ENCODE measurements at regions not wholly inside any gene's neighbourhood (a gene's known extent, or its start where the extent isn't known, plus 50 kb on each side); places are given as distances from the start of the nearest gene placed in this dataset.
"Not testable (repeated sequence)": the region's sequence is repeated elsewhere in the genome, so short reads cannot be mapped to it uniquely, and the experiment has no call there.

- POLR2A ChIA-PET, result no interaction called here
- TF ChIP-seq CTCF (IDR thresholded peaks at IDR 0.05; ENCODE audit: control extremely low read depth, extremely low read depth, low read depth, missing control alignments), result no peak
Measured at GRCh38 chr3:5505163-5505562, 317.7 kb downstream of the EDEM1 start.

GRCh38 chr3:5505997-5506396 lies 318.5 kb downstream of the EDEM1 start:
- ChIA-PET CTCF (interaction anchor here (1.1 kb wide), 1 partner anchor 12 kb away, joined by 3 read pairs; no protein-coding TSS in a partner anchor), POLR2A (no interaction called here)
- DNase-seq (ENCODE audit: extremely low spot score), result no peak
- TF ChIP-seq CTCF (IDR thresholded peaks at IDR 0.05; ENCODE audit: control extremely low read depth, extremely low read depth, low read depth, missing control alignments), result no peak

More at GRCh38 chr3:5505163-5505562, 317.7 kb downstream of the EDEM1 start:
- CTCF ChIA-PET, result no interaction called here
- no peak for DNase-seq (ENCODE audit: extremely low spot score)

- POLR2A ChIA-PET; DNase-seq (ENCODE audit: extremely low spot score); CTCF ChIA-PET: not testable (repeated sequence)
Measured at GRCh38 chr3:5508860-5509259, 321.4 kb downstream of the EDEM1 start.

GRCh38 chr3:5510300-5510699 lies 322.8 kb downstream of the EDEM1 start:
- POLR2A ChIA-PET, result no interaction called here
- no peak for TF ChIP-seq CTCF (IDR thresholded peaks at IDR 0.05; ENCODE audit: control extremely low read depth, extremely low read depth, low read depth, missing control alignments)
- no peak for DNase-seq (ENCODE audit: extremely low spot score)
- CTCF ChIA-PET, result no interaction called here

- no peak for TF ChIP-seq CTCF (IDR thresholded peaks at IDR 0.05; ENCODE audit: control extremely low read depth, extremely low read depth, low read depth, missing control alignments)
- POLR2A ChIA-PET, result no interaction called here
- CTCF ChIA-PET, result no interaction called here
- no peak for DNase-seq (ENCODE audit: extremely low spot score)
Measured at GRCh38 chr3:5517921-5518320, 330.4 kb downstream of the EDEM1 start.

GRCh38 chr3:5520237-5520636 lies 332.7 kb downstream of the EDEM1 start:
- CTCF ChIA-PET, result no interaction called here
- no peak for DNase-seq (ENCODE audit: extremely low spot score)
- POLR2A ChIA-PET, result no interaction called here
- no peak for TF ChIP-seq CTCF (IDR thresholded peaks at IDR 0.05; ENCODE audit: control extremely low read depth, extremely low read depth, low read depth, missing control alignments)

GRCh38 chr3:5523125-5523524 lies 335.6 kb downstream of the EDEM1 start:
- DNase-seq (ENCODE audit: extremely low spot score), result no peak
- no peak for TF ChIP-seq CTCF (IDR thresholded peaks at IDR 0.05; ENCODE audit: control extremely low read depth, extremely low read depth, low read depth, missing control alignments)
- ChIA-PET POLR2A (no interaction called here), CTCF (no interaction called here)
